H9 (cell line): ENCODE measurements at regions not wholly inside any gene's neighbourhood (a gene's known extent, or its start where the extent isn't known, plus 50 kb on each side); places are given as distances from the start of the nearest gene placed in this dataset.
"Not testable (repeated sequence)": the region's sequence is repeated elsewhere in the genome, so short reads cannot be mapped to it uniquely, and the experiment has no call there.

Experiments
- DNase-seq: peaks from one replicate; pipeline ENCODE4 v3.0.0-alpha.2; 2017
- H2AFZ ChIP-seq: one replicate; pipeline ENCODE4 v1.6.1; 2013; ENCODE audit warnings: mild to moderate bottlenecking, low read length, control low read depth, moderate library complexity
- H2AK5ac ChIP-seq: 2 replicates; pipeline ENCODE4 v1.6.1; 2013; ENCODE audit warnings: low read length, control low read depth, mixed read lengths; ENCODE audit not compliant: insufficient read length
- H2BK120ac ChIP-seq: one replicate; pipeline ENCODE4 v1.6.1; 2013; ENCODE audit warnings: low read depth, mild to moderate bottlenecking, low read length, control low read depth, inconsistent platforms; ENCODE audit not compliant: poor library complexity, severe bottlenecking
- H2BK12ac ChIP-seq: 2 replicates; pipeline ENCODE4 v1.6.1; 2013; ENCODE audit warnings: low read length, control low read depth, mixed read lengths, low read depth; ENCODE audit not compliant: insufficient read length
- H2BK15ac ChIP-seq: 2 replicates; pipeline ENCODE4 v1.6.1; 2013; ENCODE audit warnings: low read depth, low read length, control low read depth
- H2BK20ac ChIP-seq: one replicate; pipeline ENCODE4 v1.6.1; 2013; ENCODE audit warnings: low read depth, mild to moderate bottlenecking, low read length, control low read depth, inconsistent platforms; ENCODE audit not compliant: poor library complexity, severe bottlenecking
- H2BK5ac ChIP-seq: 2 replicates; pipeline ENCODE4 v1.6.1; 2013; ENCODE audit warnings: low read length, control low read depth, mixed read lengths; ENCODE audit not compliant: insufficient read length
- H3K14ac ChIP-seq: 2 replicates; pipeline ENCODE4 v1.6.1; 2013; ENCODE audit warnings: low read length, control low read depth; ENCODE audit not compliant: insufficient read depth
- H3K18ac ChIP-seq: 2 replicates; pipeline ENCODE4 v1.6.1; 2013; ENCODE audit warnings: low read depth, mild to moderate bottlenecking, mixed read lengths, low read length, control low read depth; ENCODE audit not compliant: insufficient read length
- H3K23ac ChIP-seq: 2 replicates; pipeline ENCODE4 v1.6.1; 2013; ENCODE audit warnings: low read length, control low read depth, mixed read lengths, low read depth; ENCODE audit not compliant: insufficient read length
- H3K23me2 ChIP-seq: 2 replicates; pipeline ENCODE4 v1.6.1; 2013; ENCODE audit warnings: low read depth, mild to moderate bottlenecking, mixed read lengths, low read length, control low read depth; ENCODE audit not compliant: insufficient read length, poor library complexity, severe bottlenecking
- H3K27ac ChIP-seq: 2 replicates; pipeline ENCODE4 v1.5.1; 2013; ENCODE audit warnings: low read length, control low read depth, mixed read lengths, low read depth; ENCODE audit not compliant: insufficient read length
- H3K27me3 ChIP-seq: 2 replicates; pipeline ENCODE4 v1.6.1; 2013; ENCODE audit warnings: low read length, control low read depth, inconsistent platforms; ENCODE audit not compliant: insufficient read depth
- H3K4ac ChIP-seq: 2 replicates; pipeline ENCODE4 v1.6.1; 2013; ENCODE audit warnings: low read depth, mild to moderate bottlenecking, control low read depth, inconsistent platforms, low read length, moderate library complexity
- H3K4me1 ChIP-seq: 2 replicates; pipeline ENCODE4 v1.6.1; 2013; ENCODE audit warnings: low read length, control low read depth, inconsistent platforms; ENCODE audit not compliant: insufficient read depth
- H3K4me2 ChIP-seq: 2 replicates; pipeline ENCODE4 v1.6.1; 2013; ENCODE audit warnings: low read length, control low read depth, mixed read lengths; ENCODE audit not compliant: insufficient read length, insufficient read depth
- H3K56ac ChIP-seq: 2 replicates; pipeline ENCODE4 v1.6.1; 2013; ENCODE audit warnings: low read depth, mild to moderate bottlenecking, mixed read lengths, low read length, control low read depth; ENCODE audit not compliant: insufficient read length
- H3K79me1 ChIP-seq: 2 replicates; pipeline ENCODE4 v1.6.1; 2013; ENCODE audit warnings: low read depth, mild to moderate bottlenecking, moderate library complexity, low read length, control low read depth, inconsistent platforms; ENCODE audit not compliant: insufficient read depth, poor library complexity, severe bottlenecking
- H3K79me2 ChIP-seq: 2 replicates; pipeline ENCODE4 v1.6.1; 2013; ENCODE audit warnings: low read length, control low read depth, inconsistent platforms; ENCODE audit not compliant: insufficient read depth
- H3K9ac ChIP-seq: 2 replicates; pipeline ENCODE4 v1.6.1; 2013; ENCODE audit warnings: low read length, control low read depth, mixed read lengths; ENCODE audit not compliant: insufficient read length; ENCODE audit errors: extremely low read depth
- H3K9me3 ChIP-seq: one replicate; pipeline ENCODE4 v1.6.1; 2013; ENCODE audit warnings: low read depth, low read length, inconsistent platforms; ENCODE audit not compliant: control insufficient read depth
- H3T11ph ChIP-seq: one replicate; pipeline ENCODE4 v1.6.1; 2013; ENCODE audit warnings: mild to moderate bottlenecking, low read length, control low read depth, inconsistent platforms
- H4K20me1 ChIP-seq: one replicate; pipeline ENCODE4 v1.6.1; 2013; ENCODE audit not compliant: control insufficient read depth, insufficient read length, insufficient read depth
- H4K5ac ChIP-seq: 2 replicates; pipeline ENCODE4 v1.6.1; 2013; ENCODE audit warnings: low read depth, mild to moderate bottlenecking, mixed read lengths, low read length, control low read depth; ENCODE audit not compliant: insufficient read length
- H4K8ac ChIP-seq: replicated peaks from 2 replicates; pipeline ENCODE4 v1.6.1; 2013; ENCODE audit warnings: low read length, control low read depth, mixed read lengths, low read depth; ENCODE audit not compliant: insufficient read length
- H4K91ac ChIP-seq: 2 replicates; pipeline ENCODE4 v1.6.1; 2013; ENCODE audit warnings: low read depth, mild to moderate bottlenecking, moderate library complexity, mixed read lengths, low read length, control low read depth; ENCODE audit not compliant: insufficient read length
- H3K27ac Mint-ChIP-seq, 3 experiments: 2 replicates in 2 of 3; 3 replicates in 1 of 3; pipeline ENCODE4 v1.8.0; 2020 to 2021; ENCODE audit warnings: mixed read lengths in 3 of 3, mild to moderate bottlenecking in 1 of 3, moderate library complexity in 1 of 3
- H3K27me3 Mint-ChIP-seq: 2 replicates; pipeline ENCODE4 v1.8.0; 2021; ENCODE audit warnings: low read depth, mild to moderate bottlenecking, moderate library complexity, mixed read lengths
- H3K36me3 Mint-ChIP-seq, 3 experiments: 2 replicates in 2 of 3; 3 replicates in 1 of 3; pipeline ENCODE4 v1.8.0; 2020 to 2021; ENCODE audit warnings: low read depth in 3 of 3, mixed read lengths in 3 of 3; ENCODE audit not compliant: insufficient read depth in 1 of 3
- H3K4me1 Mint-ChIP-seq, 2 experiments: 2 replicates each; pipeline ENCODE4 v1.8.0; 2020; ENCODE audit warnings: mixed read lengths in 2 of 2
- H3K4me3 Mint-ChIP-seq, 2 experiments: 2 replicates in 1 of 2; 3 replicates in 1 of 2; pipeline ENCODE4 v1.8.0; 2020 to 2021; ENCODE audit warnings: mild to moderate bottlenecking in 2 of 2, mixed read lengths in 2 of 2, moderate library complexity in 1 of 2
- H3K9me3 Mint-ChIP-seq, 2 experiments: 2 replicates in 1 of 2; 3 replicates in 1 of 2; pipeline ENCODE4 v1.8.0; 2020; ENCODE audit warnings: mild to moderate bottlenecking in 2 of 2, mixed read lengths in 2 of 2, moderate library complexity in 1 of 2
- WGBS: extraction: QIAGEN DNeasy Blood & Tissue Kit; methylation state at CpG from one replicate; pipeline ENCODE4 v1.1.7; 2013; ENCODE audit warnings: missing lambda C conversion rate, low lambda C conversion rate, mixed read lengths; ENCODE audit not compliant: insufficient read length; ENCODE audit errors: extremely low coverage; 5-methylcytosine and 5-hydroxymethylcytosine counted together
- TF ChIP-seq, protein P1 (sequence below): fragments of 200-600 bp; sonication (generic); conservative IDR thresholded peaks from 3 replicates; pipeline ENCODE4 v1.8.0; 2021; ENCODE audit warnings: antibody characterized with exemption, mild to moderate bottlenecking

GRCh38 chr9:110031511-110032173 lies 176.3 kb downstream of the C9orf152 start:
- H3K14ac ChIP-seq, result no peak overlapping the region
- no peak for DNase-seq
- no peak overlapping the region for H4K5ac ChIP-seq
- no peaks in the 10 kb centered on the region for H4K20me1 ChIP-seq
- H3K9ac ChIP-seq, result no peak overlapping the region
- no peak overlapping the region for H2BK12ac ChIP-seq
- H3K9me3 ChIP-seq, result no peaks in the 10 kb centered on the region
- H4K8ac ChIP-seq, result no peak overlapping the region
- TF ChIP-seq, protein P1, sequence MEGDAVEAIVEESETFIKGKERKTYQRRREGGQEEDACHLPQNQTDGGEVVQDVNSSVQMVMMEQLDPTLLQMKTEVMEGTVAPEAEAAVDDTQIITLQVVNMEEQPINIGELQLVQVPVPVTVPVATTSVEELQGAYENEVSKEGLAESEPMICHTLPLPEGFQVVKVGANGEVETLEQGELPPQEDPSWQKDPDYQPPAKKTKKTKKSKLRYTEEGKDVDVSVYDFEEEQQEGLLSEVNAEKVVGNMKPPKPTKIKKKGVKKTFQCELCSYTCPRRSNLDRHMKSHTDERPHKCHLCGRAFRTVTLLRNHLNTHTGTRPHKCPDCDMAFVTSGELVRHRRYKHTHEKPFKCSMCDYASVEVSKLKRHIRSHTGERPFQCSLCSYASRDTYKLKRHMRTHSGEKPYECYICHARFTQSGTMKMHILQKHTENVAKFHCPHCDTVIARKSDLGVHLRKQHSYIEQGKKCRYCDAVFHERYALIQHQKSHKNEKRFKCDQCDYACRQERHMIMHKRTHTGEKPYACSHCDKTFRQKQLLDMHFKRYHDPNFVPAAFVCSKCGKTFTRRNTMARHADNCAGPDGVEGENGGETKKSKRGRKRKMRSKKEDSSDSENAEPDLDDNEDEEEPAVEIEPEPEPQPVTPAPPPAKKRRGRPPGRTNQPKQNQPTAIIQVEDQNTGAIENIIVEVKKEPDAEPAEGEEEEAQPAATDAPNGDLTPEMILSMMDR, result no peak
- no peak overlapping the region for H3K27ac Mint-ChIP-seq
- H3K23me2 ChIP-seq, result no peaks in the 10 kb centered on the region
- H3K27me3 Mint-ChIP-seq, result no peaks in the 10 kb centered on the region; the same call in 1 of the 2 replicates
- WGBS, result no CpG with 5 or more reads among the region's 3 CpGs
- no peaks in the 10 kb centered on the region for H3K27me3 ChIP-seq
- no peak overlapping the region for H3K23ac ChIP-seq
- no peaks in the 10 kb centered on the region for H3K36me3 Mint-ChIP-seq
- no peak overlapping the region for H3K4me3 Mint-ChIP-seq
- H2AK5ac ChIP-seq, result no peak overlapping the region
- H3K18ac ChIP-seq, result no peak overlapping the region
- H2BK120ac ChIP-seq, result no peak overlapping the region
- H2AFZ ChIP-seq, result no peak overlapping the region
- H3K79me1 ChIP-seq, result no peaks in the 10 kb centered on the region
- no peak overlapping the region for H3K27ac ChIP-seq
- no peak overlapping the region for H4K91ac ChIP-seq
- H2BK20ac ChIP-seq, result no peak overlapping the region
- no peak overlapping the region for H3K56ac ChIP-seq
- H3K4me2 ChIP-seq, result no peak overlapping the region
- H2BK5ac ChIP-seq, result no peak overlapping the region
- H3K79me2 ChIP-seq, result no peaks in the 10 kb centered on the region
- no peak overlapping the region for H3K4ac ChIP-seq
- H3T11ph ChIP-seq, result no peak overlapping the region
- H2BK15ac ChIP-seq, result no peak overlapping the region
- no peaks in the 10 kb centered on the region for H3K9me3 Mint-ChIP-seq
- peaks cover 3% of the 10 kb centered on the region; the same call in 1 of the 2 replicates for H3K4me1 ChIP-seq
- peaks cover 16 to 26% of the 10 kb centered on the region in 2 experiments for H3K4me1 Mint-ChIP-seq

GRCh38 chr9:110032532-110032931 lies 175.4 kb downstream of the C9orf152 start:
- peaks cover 10 to 19% of the 10 kb centered on the region in 2 experiments for H3K4me1 Mint-ChIP-seq
- not testable (repeated sequence) for DNase-seq, H3K36me3 Mint-ChIP-seq, H3K23ac ChIP-seq, H3K27me3 ChIP-seq, H2BK120ac ChIP-seq, H3K23me2 ChIP-seq, H3K9me3 ChIP-seq, H3K27ac Mint-ChIP-seq, H3K9me3 Mint-ChIP-seq, H3K27me3 Mint-ChIP-seq, H3K4me1 ChIP-seq, H3K56ac ChIP-seq, H3K4me2 ChIP-seq, H3T11ph ChIP-seq, H3K4ac ChIP-seq, H2BK15ac ChIP-seq, H3K9ac ChIP-seq, H3K79me1 ChIP-seq, H4K20me1 ChIP-seq, H2AK5ac ChIP-seq, H2AFZ ChIP-seq, H3K18ac ChIP-seq, H3K4me3 Mint-ChIP-seq, H4K91ac ChIP-seq, H4K8ac ChIP-seq, H3K14ac ChIP-seq, H2BK5ac ChIP-seq, H3K27ac ChIP-seq, H4K5ac ChIP-seq, H2BK12ac ChIP-seq, H2BK20ac ChIP-seq, H3K79me2 ChIP-seq
- no CpG with 5 or more reads among the region's 7 CpGs for WGBS
